ACC112 (cell line): ENCODE measurements at regions not wholly inside any gene's neighbourhood (a gene's known extent, or its start where the extent isn't known, plus 50 kb on each side); places are given as distances from the start of the nearest gene placed in this dataset.
"Not testable (repeated sequence)": the region's sequence is repeated elsewhere in the genome, so short reads cannot be mapped to it uniquely, and the experiment has no call there.

Experiments
- H2AFZ ChIP-seq: fragments of 200-600 bp; sonication (generic); one replicate; pipeline ENCODE4 v1.6.0; 2017; ENCODE audit warnings: antibody characterized with exemption, low read length; ENCODE audit not compliant: unreplicated experiment
- H3K27ac ChIP-seq: fragments of 200-600 bp; sonication (generic); 2 replicates; pipeline ENCODE4 v1.5.1; 2014; ENCODE audit warnings: low read depth, mild to moderate bottlenecking, antibody characterized with exemption, low read length, moderate library complexity
- H3K27me3 ChIP-seq: fragments of 200-600 bp; sonication (generic); 2 replicates; pipeline ENCODE4 v1.6.1; 2014; ENCODE audit warnings: mild to moderate bottlenecking, antibody characterized with exemption, low read length, moderate library complexity, mixed read lengths; ENCODE audit not compliant: insufficient read depth
- H3K36me3 ChIP-seq: fragments of 200-600 bp; sonication (generic); 2 replicates; pipeline ENCODE4 v1.6.1; 2016; ENCODE audit warnings: mild to moderate bottlenecking, antibody characterized with exemption, low read length, moderate library complexity, mixed read lengths; ENCODE audit not compliant: insufficient read depth
- H3K4me1 ChIP-seq: fragments of 200-600 bp; sonication (generic); one replicate; pipeline ENCODE4 v1.6.1; 2016; ENCODE audit warnings: low read length, mixed read lengths; ENCODE audit not compliant: insufficient read depth, unreplicated experiment, control insufficient read depth
- H3K4me3 ChIP-seq: fragments of 200-600 bp; sonication (generic); 2 replicates; pipeline ENCODE4 v1.5.1; 2014; ENCODE audit warnings: mild to moderate bottlenecking, low read depth, low read length
- H3K79me2 ChIP-seq: fragments of 200-600 bp; sonication (generic); one replicate; pipeline ENCODE4 v1.6.0; 2016; ENCODE audit warnings: low read length; ENCODE audit not compliant: control insufficient read depth, unreplicated experiment, insufficient read depth

GRCh38 chr6:15150207-15150606, 95.7 kb upstream of the JARID2 start:
- no peak overlapping the region for H3K4me3 ChIP-seq
- no peaks in the 10 kb centered on the region for H3K79me2 ChIP-seq
- no peaks in the 10 kb centered on the region for H3K36me3 ChIP-seq
- peaks cover 10% of the 10 kb centered on the region for H3K4me1 ChIP-seq
- no peak overlapping the region for H3K27ac ChIP-seq
- H2AFZ ChIP-seq, result no peak overlapping the region
- no peaks in the 10 kb centered on the region for H3K27me3 ChIP-seq

DNA sequence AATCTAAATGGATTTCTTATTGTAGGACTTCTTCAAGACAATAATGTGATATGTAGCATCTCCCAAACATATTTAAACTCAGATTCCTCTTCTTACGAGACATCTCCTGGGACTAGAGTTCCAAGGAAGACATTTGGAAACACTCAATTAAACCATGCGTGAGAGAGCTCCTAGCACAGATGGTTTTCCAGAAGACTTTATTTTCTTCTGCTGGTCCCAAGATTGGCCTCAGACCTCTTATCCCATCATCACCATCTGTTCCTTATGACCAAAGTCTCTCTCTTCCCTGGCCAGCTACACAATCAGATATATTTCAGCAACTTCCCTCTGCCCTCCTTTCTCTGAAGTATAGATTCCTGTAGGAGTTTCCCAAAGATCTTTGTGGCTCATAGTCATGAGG, 93.2 kb upstream of the JARID2 start:
- Histone ChIP-seq H3K4me3 (no peak overlapping the region), H3K4me1 (peaks cover 10% of the 10 kb centered on the region), H3K27me3 (no peaks in the 10 kb centered on the region), H3K79me2 (no peaks in the 10 kb centered on the region), H3K36me3 (no peaks in the 10 kb centered on the region), H2AFZ (no peak overlapping the region), H3K27ac (no peak overlapping the region)

- Histone ChIP-seq H3K27ac (no peak overlapping the region), H3K4me1 (peaks cover 6% of the 10 kb centered on the region), H3K27me3 (no peaks in the 10 kb centered on the region), H3K79me2 (no peaks in the 10 kb centered on the region), H3K4me3 (no peak overlapping the region), H2AFZ (no peak overlapping the region), H3K36me3 (no peaks in the 10 kb centered on the region)
Observed at GRCh38 chr6:15153191-15153590, 92.7 kb upstream of the JARID2 start.

DNA sequence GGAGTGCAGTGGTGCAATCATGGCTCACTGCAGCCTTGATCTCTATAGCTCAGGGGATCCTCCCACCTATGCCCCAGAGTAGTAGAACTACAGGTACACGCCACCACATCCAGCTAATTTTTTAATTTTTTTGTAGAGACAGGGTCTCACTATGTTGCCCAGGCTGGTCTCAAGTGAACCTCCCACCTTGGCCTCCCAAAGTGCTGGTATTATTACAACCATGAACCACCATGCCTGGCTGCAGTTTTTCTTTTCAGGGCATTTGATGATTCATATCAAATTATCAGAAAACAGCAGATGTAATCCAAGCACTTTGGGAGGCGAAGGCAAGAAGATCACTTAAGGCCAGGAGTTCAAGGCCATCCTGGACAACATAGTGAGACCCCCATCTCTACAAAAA, 88.4 kb upstream of the JARID2 start:
- no peaks in the 10 kb centered on the region for H3K79me2 ChIP-seq
- no peak overlapping the region for H3K27ac ChIP-seq
- H3K36me3 ChIP-seq, result no peaks in the 10 kb centered on the region
- H2AFZ ChIP-seq, result no peak overlapping the region
- H3K4me3 ChIP-seq, result no peak overlapping the region
- no peaks in the 10 kb centered on the region for H3K4me1 ChIP-seq
- H3K27me3 ChIP-seq, result no peaks in the 10 kb centered on the region

GRCh38 chr6:15158821-15159619, 86.8 kb upstream of the JARID2 start:
- no peaks in the 10 kb centered on the region for H3K4me1 ChIP-seq
- H3K36me3 ChIP-seq, result no peaks in the 10 kb centered on the region
- no peak overlapping the region for H3K4me3 ChIP-seq
- no peak overlapping the region for H2AFZ ChIP-seq
- H3K27ac ChIP-seq, result no peak overlapping the region
- H3K27me3 ChIP-seq, result no peaks in the 10 kb centered on the region
- no peaks in the 10 kb centered on the region for H3K79me2 ChIP-seq

DNA sequence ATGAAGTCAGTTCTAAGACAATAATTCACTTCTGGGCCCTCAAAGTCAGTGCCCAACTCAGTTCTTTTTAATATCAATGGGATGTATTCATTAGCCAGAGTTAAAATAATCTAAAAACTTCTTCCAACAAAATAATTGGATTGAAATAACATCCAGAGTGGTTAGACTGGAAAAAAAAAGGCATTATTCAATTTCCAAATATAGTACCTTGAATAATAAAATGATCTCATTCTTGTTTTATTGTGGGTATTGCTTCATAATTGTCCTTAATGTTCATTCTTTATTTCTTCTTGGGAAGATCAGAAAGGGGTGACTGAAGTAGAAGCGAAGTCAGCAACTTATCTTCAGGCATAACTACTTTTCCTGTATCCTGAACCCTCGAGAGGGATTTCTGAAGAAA, 85.1 kb upstream of the JARID2 start:
- Histone ChIP-seq H3K27me3 (no peaks in the 10 kb centered on the region), H3K79me2 (no peaks in the 10 kb centered on the region), H2AFZ (no peak overlapping the region), H3K4me1 (no peaks in the 10 kb centered on the region), H3K4me3 (no peak overlapping the region), H3K36me3 (no peaks in the 10 kb centered on the region), H3K27ac (no peak overlapping the region)

DNA sequence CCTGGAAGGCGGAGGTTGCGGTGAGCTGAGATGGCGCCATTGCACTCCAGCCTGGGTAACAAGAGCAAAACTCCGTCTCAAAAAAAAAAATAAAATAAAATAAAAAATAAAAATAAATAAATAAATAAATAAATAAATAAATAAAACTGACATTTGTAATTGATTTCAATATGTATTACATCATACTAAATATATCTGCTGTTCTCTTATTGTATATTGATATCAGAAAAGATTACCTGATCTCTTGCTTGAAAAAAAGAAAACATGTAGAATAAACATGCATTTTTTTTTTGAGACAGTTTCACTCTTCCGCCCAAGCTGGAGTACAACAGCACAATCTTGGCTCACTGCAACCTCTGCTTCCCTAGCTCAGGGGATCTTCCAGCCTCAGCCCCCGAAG, 81.0 kb upstream of the JARID2 start:
- H3K4me3 ChIP-seq, H3K79me2 ChIP-seq, H3K27ac ChIP-seq, H3K4me1 ChIP-seq, H2AFZ ChIP-seq, H3K36me3 ChIP-seq, H3K27me3 ChIP-seq: not testable (repeated sequence)

DNA sequence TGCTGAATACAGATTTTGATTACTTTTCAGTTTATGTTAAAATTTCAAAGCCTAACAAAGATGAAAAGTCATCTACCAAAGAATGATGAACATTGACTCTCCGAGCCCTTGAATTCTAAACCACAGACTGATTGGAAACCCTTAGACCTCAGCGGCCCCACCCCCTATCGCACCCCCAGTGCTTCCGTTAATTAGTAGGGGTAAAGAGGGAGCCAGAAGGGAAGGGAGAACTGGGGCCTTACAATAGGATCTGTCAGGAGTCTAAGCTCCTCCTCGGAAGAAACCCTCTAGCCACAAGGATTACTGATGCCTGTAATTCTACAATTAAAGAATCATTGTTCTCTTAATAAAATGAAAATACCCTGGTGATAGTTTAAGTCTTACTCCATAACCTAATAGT, 79.7 kb upstream of the JARID2 start:
- Histone ChIP-seq H3K36me3 (no peaks in the 10 kb centered on the region), H3K4me3 (no peak overlapping the region), H2AFZ (no peak overlapping the region), H3K4me1 (no peaks in the 10 kb centered on the region), H3K27ac (no peak overlapping the region), H3K79me2 (no peaks in the 10 kb centered on the region), H3K27me3 (no peaks in the 10 kb centered on the region)

DNA sequence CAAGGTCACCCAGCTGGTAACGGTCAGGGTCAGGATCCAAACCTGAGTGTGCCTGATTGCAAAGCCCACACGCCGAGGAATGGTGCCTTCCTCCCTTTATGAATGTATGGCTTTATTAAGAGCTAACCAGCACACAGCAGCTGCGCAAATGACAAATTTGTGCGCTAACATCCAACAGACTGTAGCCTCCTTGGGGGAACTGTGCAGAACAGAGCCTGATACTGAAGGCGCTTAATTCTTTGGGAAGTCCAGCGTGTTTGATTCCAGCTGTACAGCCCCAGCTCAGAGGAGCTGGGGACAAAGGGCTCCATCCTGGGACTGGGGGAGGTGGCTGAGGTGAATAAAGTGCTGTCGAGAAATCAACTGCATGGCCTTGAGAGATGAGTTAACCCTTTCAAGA, 75.7 kb upstream of the JARID2 start:
- Histone ChIP-seq H3K27me3 (no peaks in the 10 kb centered on the region), H3K4me3 (no peak overlapping the region), H3K36me3 (no peaks in the 10 kb centered on the region), H3K27ac (no peak overlapping the region), H3K4me1 (no peaks in the 10 kb centered on the region), H2AFZ (no peak overlapping the region), H3K79me2 (no peaks in the 10 kb centered on the region)

DNA sequence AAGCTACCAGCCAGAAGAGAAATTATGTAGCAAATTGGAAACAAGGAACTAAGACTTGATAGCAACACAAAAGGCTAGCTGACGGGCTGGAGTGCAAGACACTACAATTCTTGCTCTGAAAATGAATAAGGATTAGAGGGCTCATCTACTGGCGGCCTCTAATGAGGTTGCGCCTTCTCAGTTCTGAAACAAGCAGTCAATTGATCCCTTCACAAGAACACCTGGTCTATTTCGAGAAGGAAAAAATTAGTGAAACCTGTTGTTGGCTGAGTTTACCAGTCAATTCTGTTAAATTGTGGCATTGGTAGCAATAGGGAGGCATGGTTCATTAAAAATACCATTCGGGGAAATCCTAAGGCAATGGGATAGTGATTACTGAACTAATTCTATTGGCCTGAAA, 74.8 kb upstream of the JARID2 start:
- Histone ChIP-seq H3K27ac (no peak overlapping the region), H3K4me3 (no peak overlapping the region), H2AFZ (no peak overlapping the region), H3K4me1 (no peaks in the 10 kb centered on the region), H3K27me3 (no peaks in the 10 kb centered on the region), H3K36me3 (no peaks in the 10 kb centered on the region), H3K79me2 (no peaks in the 10 kb centered on the region)

DNA sequence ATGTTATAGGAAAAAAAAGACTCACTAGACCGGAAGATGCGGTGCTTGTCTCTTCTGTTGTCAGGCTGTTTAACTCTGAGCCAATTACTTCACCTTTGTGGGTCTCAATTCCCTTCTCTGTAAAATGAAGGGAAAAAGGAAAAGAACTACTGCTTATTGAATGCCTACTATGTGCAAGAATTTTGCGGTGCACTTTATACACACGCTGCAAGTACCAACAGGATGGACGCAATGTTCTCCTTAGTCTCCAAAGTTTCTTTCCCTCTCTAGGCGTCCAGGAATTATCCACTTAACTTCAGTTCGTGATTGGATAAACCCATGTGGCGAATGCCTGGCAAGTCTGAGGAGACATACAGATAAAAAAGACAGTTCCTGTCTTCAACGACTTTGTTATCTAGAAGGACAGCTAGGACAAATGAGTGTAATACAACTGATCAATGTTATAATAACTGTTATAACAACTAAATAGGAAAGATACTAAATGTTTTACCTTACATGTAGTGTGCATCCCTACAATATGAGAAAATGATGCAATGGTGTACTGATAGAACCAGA, 69.0 kb upstream of the JARID2 start:
- Histone ChIP-seq H2AFZ (no peak overlapping the region), H3K4me1 (no peaks in the 10 kb centered on the region), H3K79me2 (no peaks in the 10 kb centered on the region), H3K4me3 (no peak overlapping the region), H3K36me3 (no peaks in the 10 kb centered on the region), H3K27ac (no peak overlapping the region), H3K27me3 (no peaks in the 10 kb centered on the region)
